HG02571 (cell line): ENCODE measurements at regions not wholly inside any gene's neighbourhood (a gene's known extent, or its start where the extent isn't known, plus 50 kb on each side); places are given as distances from the start of the nearest gene placed in this dataset.

Source experiments
- ATAC-seq: cut with Tn5 transposase; IDR thresholded peaks from one replicate; pipeline ENCODE4 v1.9.1; 2021; ENCODE audit warnings: mild to moderate bottlenecking, moderate library complexity; ENCODE audit not compliant: unreplicated experiment

DNA sequence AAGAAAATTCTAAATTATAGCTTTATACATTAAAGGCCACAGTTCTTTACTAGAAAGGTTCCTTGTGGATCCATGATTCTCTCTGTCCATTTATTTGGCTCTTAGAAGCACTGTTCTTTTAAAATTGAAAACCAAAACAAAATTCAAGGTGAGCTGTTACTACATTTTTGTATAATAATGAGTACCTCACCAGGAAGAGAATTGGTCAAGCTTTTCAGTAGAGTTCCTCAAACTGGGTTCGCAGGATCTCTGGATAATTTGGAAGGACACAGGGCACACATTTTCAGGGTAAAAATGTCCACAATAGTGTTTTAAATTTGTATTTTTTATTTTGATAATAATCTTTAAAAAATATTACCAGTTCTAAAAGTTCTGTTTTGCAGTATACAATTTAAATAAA, 93.0 kb downstream of the PPP1R3A start:
- no peak for ATAC-seq

DNA sequence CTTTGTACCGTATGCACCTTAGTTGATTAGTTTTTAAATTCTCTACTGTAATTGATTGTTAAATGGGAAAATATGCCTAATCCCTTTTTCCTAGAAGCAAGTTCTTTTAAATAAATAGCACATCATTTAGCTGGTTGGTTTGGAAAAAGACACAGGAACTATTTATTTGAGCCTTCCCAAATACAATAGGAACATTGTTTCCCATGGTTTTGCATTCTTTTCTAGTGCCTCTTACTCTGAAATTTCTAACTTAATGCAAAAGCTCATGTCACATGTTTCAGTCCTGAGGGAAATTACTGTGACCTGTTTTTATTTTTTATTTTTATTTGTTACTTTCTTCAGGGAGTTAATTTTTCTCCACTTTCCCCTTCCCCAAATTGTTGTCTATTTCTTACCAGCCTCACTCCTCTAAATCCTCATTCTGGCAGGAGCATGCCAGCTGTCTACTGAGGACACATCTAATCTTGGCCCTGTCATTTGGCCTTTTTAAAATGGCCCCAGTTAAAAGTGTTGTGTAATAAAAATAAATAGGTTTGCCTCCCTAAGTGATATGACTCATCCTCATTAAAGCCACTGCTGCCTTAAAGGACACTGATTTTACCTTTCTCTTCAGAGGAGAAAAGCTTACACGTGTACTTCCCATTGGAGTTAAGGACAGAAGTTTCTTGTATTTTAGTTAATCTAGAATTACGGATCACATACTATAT, 94.5 kb downstream of the PPP1R3A start:
- no peak for ATAC-seq

DNA sequence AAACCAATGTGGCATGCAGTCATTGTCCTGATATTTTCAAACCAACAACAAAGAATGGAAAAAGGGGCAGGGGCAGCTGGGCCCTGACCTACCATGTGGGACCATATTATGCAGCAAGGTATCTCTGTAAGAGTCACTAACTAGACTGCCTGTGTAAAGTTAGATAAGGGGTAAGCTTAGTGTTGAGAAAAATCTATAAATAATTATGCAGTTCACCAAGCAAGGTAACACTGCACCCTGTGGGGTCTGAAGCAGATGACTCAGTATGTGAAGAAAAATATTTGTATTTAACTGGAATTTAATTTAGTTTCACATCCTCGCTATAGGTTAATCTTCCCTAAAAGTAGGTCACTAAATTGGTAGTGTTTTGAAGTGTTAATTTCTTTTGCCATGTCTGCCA, 99.3 kb downstream of the PPP1R3A start:
- no peak for ATAC-seq

DNA sequence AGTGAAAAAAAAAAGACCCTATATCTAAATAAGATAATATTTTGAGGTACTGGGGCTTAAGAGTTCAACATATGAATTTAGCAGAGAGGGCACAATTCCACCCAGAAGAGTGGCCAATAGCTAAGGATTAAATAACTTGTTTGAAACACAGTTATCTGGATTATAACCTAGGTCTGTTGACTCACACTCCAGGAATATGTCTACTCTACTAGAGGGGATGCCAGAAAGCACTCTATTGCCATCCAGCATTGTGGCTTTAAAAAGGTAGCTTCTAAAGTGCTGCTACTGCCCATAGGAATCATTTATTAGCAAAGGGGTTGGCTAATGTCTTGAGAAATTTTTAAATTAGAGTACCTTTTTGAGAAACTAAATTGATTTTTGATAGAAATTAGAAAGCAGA, 102.2 kb downstream of the PPP1R3A start:
- ATAC-seq: no peak

DNA sequence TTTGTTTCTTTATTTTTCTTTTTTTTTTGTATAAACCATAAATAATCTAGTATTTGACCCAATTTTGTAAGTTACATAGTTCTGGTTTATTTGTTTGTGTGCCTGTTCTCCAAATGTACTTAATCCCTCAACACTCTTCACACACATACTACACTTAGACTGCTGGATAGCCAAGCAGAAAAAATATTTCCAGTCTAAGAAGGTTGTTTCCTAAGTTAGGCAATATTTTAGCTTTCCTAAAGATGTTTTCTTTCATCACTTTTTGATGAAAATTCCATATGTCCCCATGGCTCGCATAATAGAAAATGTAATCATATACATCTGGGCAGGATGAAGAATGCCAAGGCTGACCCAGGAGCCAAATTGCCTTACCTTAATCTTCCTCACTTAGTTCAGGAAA, 105.3 kb downstream of the PPP1R3A start:
- no peak for ATAC-seq

DNA sequence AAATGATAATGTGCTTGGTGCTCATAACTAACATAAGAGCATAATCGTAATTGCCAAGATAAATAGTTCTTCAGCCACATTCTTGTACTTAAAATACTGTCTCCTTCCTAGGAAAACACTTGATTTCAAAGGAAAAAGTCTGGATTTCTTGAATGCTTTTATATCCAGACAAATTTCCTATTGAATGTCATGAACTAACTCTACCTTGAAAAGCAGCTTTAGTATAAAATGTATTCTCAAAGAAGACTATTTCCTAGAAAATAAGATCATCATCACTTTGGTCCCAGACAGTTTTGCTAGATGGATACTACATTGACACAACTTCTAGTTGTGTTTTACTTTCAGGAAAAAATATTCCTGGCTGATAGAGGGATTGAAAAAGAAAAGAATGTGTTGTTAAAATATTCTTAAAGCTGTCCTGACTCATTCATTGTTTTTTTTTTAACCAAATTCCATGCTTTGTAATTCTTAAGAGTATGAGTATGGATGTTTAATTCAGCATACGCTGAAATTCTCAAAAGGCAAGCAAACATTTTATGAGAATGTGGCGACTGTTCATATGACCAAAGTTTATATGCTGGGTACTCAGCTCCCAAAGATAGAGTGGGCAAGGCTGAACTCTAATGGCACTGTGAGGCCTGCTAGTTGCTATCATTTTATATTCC, 106.1 kb downstream of the PPP1R3A start:
- no peak for ATAC-seq

DNA sequence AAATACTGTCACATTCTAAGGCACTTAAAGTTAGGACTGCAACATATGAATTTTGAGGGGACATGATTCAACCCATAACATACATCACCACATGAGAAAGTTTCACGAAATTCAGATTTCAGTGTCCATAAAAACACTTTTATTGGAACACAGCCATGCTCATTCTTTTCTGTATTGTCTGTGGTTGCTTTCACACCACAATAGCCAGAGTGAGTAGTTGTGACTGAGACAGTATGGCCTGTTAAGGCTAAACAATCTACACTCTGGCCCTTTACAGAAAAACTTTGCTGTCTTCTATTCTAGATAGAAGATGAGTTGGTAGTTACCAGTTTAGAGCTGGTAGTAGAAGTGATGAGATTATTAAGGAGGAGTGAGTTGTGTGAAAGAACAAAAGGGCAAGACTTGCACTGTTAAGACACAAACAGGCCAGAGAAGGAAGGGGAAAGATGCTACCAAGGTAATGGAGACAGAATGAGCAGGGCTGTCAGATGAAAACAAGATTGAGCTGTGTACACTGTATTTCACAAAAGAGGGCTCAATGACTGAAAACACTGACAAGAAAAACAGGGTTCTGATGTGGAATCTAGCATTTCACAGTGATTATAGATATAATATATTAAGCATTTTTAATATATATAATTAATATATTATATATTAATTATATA, 108.6 kb downstream of the PPP1R3A start:
- no peak for ATAC-seq

DNA sequence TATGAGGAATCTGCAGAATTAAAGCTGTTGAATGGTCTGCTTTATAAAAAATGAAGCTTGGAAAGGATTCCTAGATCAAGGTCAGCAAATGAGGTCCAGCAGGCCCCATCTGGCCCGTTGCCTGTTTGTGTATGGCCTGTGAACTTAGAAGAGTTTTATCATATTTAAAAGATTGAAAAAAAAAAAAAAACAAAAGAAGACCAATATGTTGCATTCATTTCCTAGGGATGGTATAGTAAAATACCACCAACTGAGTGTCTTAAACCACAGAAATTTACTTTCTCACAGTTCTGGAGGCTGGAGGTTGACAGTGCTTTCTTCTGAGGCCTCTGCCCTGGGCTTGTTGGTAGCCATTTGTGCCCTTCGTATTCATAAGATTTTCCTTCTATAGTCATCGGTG, 109.2 kb downstream of the PPP1R3A start:
- ATAC-seq: no peak

DNA sequence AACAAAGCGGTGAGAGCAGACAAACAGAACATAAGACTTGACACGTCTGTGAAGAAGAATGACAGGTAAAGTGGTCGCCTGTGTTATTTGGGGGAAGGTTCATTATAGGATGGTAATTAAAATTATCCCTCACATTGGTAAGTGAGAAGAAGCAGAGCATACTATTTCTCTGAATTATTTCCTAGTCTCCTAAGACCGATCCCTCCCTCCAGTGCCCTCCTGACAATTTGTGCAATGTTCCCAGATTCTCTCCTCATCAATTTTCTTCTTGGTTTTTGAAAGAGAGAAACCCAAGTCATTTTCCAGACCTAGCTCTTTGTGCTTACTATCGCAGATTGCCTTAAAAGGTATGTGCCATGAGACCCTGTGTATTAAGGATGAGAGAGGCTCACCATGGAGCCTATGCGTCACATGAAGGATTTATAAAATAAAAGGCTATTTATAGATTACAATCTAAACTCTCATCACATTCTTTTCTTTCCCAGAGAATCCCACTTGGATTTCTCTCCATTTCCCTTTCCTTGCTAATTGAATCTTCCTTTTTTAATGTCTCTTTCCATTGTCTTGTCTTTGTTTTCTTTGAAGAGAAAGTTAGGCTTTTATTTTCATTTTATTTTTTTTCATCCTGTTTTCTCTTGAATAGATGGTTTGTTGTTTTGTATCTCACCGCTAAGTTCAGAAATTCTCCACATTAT, 112.0 kb downstream of the PPP1R3A start:
- no peak for ATAC-seq

DNA sequence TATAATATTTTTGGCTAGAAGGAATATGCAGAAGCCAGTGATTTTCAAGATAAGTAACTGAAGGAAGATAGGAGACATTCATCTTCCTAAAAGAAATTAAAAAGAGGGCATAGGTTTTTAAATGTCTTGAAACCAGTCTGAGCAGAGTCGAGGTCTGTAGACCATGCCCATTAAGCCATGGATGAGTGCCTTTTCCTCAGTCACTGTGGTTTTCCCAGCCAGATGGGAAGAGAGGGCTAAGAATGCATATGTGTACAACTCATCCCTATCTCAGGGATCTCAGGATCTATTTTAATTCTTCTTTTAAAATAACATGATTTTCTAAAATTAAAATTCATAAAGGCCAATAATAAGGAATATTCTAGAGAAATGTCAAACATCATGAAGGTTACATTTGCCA, 112.8 kb downstream of the PPP1R3A start:
- no peak for ATAC-seq

DNA sequence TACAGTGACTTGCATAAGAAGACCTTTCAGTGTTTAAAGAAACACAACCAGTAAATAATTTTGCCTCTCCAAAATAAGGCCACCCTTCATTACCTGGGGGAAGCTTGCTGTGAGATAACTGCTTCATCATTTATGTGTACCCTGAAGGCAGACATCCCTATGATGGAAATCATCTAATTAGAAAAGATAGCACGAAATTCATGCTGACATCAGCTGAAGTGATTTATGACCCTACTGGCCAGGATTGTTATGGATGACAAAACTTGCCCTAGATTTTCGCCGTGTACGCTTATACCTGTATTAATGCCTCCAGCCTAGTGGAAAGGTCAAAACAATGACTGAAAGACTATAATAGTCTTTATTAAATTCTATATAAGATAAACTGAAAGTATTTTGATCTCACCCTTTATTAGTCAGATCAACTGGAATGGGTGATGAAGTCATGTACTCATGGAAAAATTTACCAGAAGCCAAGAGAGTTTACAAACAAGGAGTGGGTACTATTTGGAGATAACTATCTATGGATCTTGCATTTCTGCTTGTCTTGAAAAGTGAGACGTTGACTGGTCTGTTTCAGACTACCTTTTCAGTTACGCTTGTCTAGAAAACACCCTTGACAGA, 114.2 kb downstream of the PPP1R3A start:
- ATAC-seq: no peak

DNA sequence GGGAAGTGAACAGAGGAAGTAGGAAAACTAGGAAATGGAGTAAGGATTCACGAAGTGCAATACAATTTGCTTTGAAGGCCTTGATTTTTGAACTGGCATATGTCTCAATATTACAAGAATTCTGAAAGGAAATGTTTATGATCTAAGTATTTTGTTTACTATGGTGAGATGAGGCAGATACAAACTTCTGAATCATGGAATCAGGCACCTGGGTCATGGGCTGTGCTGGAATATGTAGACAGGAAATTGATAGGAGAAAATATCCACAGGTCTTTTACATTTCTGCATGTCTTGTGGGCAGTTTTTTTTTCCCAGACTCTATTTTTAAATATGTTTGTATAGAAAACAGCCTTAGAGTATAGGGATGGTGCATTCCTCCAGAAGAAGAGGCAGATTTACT, 117.1 kb downstream of the PPP1R3A start:
- no peak for ATAC-seq

DNA sequence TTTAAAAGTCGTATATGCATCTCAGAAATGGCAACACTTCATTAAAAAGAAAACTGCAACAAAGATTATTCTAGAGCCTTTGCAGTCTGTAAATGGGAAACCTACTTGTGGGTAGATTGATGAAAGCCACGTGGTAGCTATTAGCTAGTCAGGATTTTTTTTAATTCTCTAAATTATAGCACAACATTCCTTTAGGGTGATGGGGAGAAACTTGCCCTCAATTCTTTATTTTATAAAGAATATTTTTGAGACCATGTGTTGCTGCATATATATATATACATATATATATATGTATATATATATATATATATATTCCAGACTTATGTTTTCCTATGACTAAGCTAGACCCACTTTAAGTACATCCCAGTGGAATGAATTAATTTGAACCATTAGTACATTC, 118.0 kb downstream of the PPP1R3A start:
- no peak for ATAC-seq

DNA sequence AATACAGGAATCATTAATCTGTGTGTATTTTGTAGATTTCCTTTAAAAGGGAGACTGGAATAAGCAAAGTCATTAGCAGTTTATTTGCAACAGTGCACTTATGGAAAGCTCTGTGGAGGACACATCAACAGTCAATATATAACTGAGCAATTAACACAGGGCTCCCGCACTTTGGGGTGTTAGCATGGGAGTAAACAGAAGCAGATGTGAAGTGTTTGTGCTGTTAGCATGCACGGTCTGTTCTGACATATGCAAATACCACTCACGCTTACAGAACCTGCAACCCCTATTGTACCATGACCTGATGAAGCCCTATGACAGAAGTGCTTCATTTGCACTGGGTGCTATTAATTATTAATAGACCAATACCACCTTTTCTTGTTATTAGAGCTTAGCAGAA, 118.9 kb downstream of the PPP1R3A start:
- ATAC-seq: peak; percentile 99

DNA sequence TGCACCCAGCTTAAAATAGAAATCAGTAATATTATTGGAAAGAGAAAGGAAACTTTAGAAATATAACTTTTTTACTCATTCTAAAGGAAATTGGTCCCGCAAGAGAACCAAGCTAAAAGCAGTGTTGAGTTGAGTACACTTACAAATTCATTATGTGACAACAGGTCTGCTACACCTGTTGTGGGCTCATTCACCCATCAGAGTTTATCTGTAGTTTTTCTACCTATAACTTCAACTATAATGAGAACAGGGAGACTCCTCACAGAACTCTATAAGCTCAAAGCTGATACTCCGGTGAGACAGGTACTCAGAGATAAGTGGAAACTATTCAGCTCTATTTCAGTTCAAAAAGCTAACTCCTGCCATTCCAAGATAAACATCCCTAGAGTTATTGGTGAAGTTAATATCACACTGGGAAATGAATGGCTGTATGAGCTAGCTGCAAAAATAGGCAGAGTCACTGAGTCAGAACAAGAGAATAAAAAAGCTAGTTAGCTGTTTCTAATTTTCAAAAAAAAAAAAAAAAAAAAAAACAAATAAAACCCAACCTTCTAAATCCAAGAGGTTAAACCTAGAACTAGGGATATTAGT, 121.3 kb downstream of the PPP1R3A start:
- ATAC-seq: no peak

DNA sequence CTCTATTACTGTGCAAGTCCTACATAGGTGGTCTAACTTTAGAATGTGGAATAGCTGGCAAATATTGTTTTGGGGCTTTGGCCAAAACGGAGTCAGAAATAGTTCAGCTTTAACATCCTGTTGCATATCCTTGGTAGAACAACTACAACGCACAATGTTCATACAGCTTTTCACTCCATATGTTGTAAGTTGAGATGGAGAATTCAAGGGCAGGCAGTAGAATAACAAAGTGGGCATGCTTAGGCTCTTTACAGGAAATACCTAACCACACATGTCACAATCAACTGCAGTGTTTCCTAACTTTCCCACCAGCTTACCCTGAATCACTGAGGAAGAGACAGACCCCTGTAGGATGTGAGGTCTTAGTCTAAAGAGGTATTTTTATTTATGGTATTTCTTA, 122.3 kb downstream of the PPP1R3A start:
- ATAC-seq: no peak

DNA sequence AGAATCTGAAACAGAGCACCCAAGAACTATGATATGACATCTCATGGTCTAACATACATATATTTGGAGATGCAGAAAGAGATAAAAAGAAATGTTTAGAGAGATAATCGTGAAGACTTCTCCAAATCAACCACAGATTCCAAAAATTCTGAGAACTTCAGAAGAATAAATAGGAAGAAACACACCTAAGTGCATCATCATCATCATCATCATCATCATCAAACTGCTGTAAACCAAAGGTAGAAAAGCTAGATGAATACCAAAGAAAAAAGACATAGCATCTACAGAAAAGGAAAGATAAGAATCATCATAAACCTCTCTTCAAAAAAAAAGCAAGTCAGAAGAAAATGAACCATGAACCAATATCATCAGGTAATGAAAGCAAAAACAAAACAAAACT, 124.2 kb downstream of the PPP1R3A start:
- no peak for ATAC-seq

DNA sequence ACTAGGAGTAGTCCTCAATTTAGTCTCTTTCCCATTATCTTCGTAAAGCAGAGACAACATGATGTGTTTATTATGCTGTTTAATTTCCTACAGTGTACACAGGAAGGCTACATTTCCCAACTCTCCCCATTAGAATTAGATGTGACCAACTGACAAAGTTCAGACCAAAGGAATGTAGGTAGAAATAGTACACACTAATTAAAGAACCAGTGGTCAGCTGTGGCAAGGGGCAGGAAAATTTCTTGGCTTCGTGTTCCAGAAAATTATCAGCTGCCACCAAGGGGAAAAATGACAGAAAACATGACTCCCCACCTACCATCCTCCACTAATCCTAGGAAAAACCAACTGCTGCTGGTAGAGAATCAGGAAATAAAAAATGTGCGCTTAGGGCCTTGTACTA, 125.6 kb downstream of the PPP1R3A start:
- ATAC-seq: no peak

DNA sequence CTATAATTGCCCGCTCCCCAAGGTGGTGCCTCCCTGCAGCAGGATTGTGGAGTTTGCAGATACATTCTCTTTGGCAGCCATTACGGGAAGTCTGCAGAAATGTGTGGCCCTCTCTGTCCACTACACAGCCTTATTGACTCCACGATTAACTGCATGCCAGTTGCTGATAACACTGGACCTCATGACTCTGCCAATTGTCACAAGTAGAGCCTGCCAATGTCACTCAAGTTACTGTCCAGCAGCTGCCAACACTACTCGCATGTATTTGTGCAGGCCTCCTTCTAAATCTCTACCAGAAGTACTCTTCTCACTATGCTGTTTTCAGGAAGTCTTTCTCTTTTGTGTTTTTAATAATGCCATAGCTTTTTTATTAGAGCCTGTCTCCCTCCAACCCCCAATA, 128.8 kb downstream of the PPP1R3A start:
- no peak for ATAC-seq

DNA sequence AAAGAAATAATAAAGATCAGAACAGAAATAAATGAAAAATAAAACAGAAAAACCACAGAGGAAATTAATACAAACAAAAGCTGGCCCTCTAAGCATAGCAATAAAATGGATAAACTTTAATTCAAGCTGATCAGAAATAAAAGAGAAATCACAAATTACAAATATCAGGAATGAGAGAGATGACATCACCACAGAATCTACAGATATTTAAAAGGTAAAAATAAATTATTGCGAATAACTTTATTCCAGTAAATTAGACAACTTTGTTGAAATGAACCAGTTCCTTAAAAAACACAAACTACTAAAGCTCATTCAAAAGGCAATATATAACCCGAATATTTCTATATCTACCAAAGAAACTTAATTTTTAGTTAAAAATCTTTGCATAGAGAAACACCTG, 131.7 kb downstream of the PPP1R3A start:
- no peak for ATAC-seq

DNA sequence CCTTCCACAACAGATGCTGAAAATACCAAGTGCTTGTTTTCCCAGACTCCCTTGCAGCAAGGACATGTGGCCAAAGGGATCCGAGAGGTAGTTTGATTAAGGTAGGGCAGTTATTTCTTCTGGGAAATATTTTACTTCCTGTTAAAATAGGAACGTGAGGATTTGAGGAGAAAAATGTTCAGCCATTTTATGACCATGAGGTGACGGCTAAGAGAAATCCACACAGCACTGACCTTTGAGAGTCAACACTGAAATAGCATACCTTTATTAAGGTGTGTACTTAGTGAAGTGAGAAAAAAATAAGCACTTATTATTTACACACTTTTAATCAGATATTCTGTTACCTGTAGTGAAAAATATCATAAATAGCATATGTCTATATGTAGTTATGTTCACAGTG, 133.9 kb downstream of the PPP1R3A start:
- ATAC-seq: no peak
